HepG2 (cell line): ENCODE measurements at regions not wholly inside any gene's neighbourhood (a gene's known extent, or its start where the extent isn't known, plus 50 kb on each side); places are given as distances from the start of the nearest gene placed in this dataset.

Experiments
- CTCF ChIP-seq: sonication (generic); formaldehyde crosslinking; IDR thresholded peaks from 2 replicates; pipeline ENCODE4 v1.5.0; 2020; ENCODE audit warnings: mild to moderate bottlenecking, missing genetic modification reagents, moderate library complexity
- EEA1 ChIP-seq: sonication (generic); formaldehyde crosslinking; IDR thresholded peaks from 2 replicates; pipeline ENCODE4 v1.5.1; 2020; ENCODE audit warnings: mild to moderate bottlenecking, missing genetic modification reagents, borderline replicate concordance
- GABPA ChIP-seq, 2 experiments: IDR thresholded peaks; 2 replicates each; pipeline ENCODE4 v1.6.1; 2011 to 2016; ENCODE audit warnings: low read depth in 2 of 2, low read length in 1 of 2, missing biosample characterization in 1 of 2, missing genetic modification characterization in 1 of 2
- HNRNPUL1 ChIP-seq: fragments of 200-400 bp; formaldehyde crosslinking; IDR thresholded peaks from 2 replicates; pipeline ENCODE4 v1.6.1; 2017; ENCODE audit warnings: low read depth, mild to moderate bottlenecking, low read length, moderate library complexity
- NR3C1 ChIP-seq: sonication (generic); formaldehyde crosslinking; IDR thresholded peaks from 2 replicates; pipeline ENCODE4 v1.4.0; 2020; ENCODE audit warnings: missing genetic modification reagents
- POLR2AphosphoS5 ChIP-seq: IDR thresholded peaks from 2 replicates; pipeline ENCODE4 v1.6.1; 2012; ENCODE audit warnings: low read depth, low read length
- SALL1 ChIP-seq: sonication (generic); formaldehyde crosslinking; IDR thresholded peaks from 2 replicates; pipeline ENCODE4 v1.8.0; 2022; ENCODE audit warnings: mild to moderate bottlenecking, missing genetic modification reagents
- THAP8 ChIP-seq: sonication (generic); formaldehyde crosslinking; IDR thresholded peaks from 2 replicates; pipeline ENCODE4 v1.5.1; 2020; ENCODE audit warnings: missing genetic modification reagents, mild to moderate bottlenecking, borderline replicate concordance
- ZBTB37 ChIP-seq: sonication (generic); formaldehyde crosslinking; IDR thresholded peaks from 2 replicates; pipeline ENCODE4 v1.4.0; 2020; ENCODE audit warnings: mild to moderate bottlenecking, missing genetic modification reagents
- ZNF282 ChIP-seq: fragments of 450-650 bp; IDR thresholded peaks from 2 replicates; pipeline ENCODE4 v1.6.1; 2018; ENCODE audit not compliant: partially characterized antibody

GRCh38 chr2:8441986-8442385 is 239.9 kb upstream of the ID2 start:
- TF ChIP-seq CTCF (CRISPR knock-in tag) (no peak), ZNF282 (no peak), NR3C1 (no peak), EEA1 (no peak), POLR2AphosphoS5 (no peak), SALL1 (CRISPR knock-in tag) (no peak), GABPA (IDR thresholded peaks at IDR 0.05; ENCODE audit: low read depth, low read length) (no peak), GABPA (CRISPR knock-in tag; IDR thresholded peaks at IDR 0.05; ENCODE audit: low read depth) (no peak), HNRNPUL1 (no peak), THAP8 (CRISPR knock-in tag) (no peak), ZBTB37 (no peak)
